Posterior vena cava (tissue), 2 donors: ENCODE measurements at regions not wholly inside any gene's neighbourhood (a gene's known extent, or its start where the extent isn't known, plus 50 kb on each side); places are given as distances from the start of the nearest gene placed in this dataset.
"Not testable (repeated sequence)": the region's sequence is repeated elsewhere in the genome, so short reads cannot be mapped to it uniquely, and the experiment has no call there.

Experiments
- DNase-seq: peaks from one replicate; pipeline ENCODE4 v3.0.0-alpha.2; 2020; ENCODE audit warnings: low spot score
- intact Hi-C, 2 donors: fragments of 100-400 bp; cut with DNase I; formaldehyde crosslinking; loops; one replicate each; pipeline versions ENCODE4 v1.14.1 to v1.14.2; 2022 to 2023
- donor health status: DM: yes; HTN: yes; CAD: no.
- donor health status: DM: yes; HTN: yes; CAD: no.

- no peak for DNase-seq
- intact Hi-C loops = no loop called here
Observed at GRCh38 chr5:99025298-99026045, 96.7 kb upstream of the CHD1 start.

GRCh38 chr5:99023330-99023729 lies 94.5 kb upstream of the CHD1 start:
- intact Hi-C loops = no loop called here
- no peak for DNase-seq

- intact Hi-C loops = no loop called here
- no peak for DNase-seq
Observed at GRCh38 chr5:99022250-99022649, 93.4 kb upstream of the CHD1 start.

- intact Hi-C loops = no loop called here
- DNase-seq = no peak
Observed at GRCh38 chr5:99020698-99021048, 91.9 kb upstream of the CHD1 start.

GRCh38 chr5:99019812-99020697 lies 91.2 kb upstream of the CHD1 start:
- intact Hi-C loops = loop anchor here in 1 of 2 donors (5.0 kb wide), 1 partner anchor 58 kb away; no protein-coding TSS in a partner anchor
- DNase-seq = no peak

- DNase-seq = no peak
- intact Hi-C loops = loop anchor here in 1 of 2 donors (5.0 kb wide), 1 partner anchor 57 kb away; no protein-coding TSS in a partner anchor
Observed at GRCh38 chr5:99019254-99019653, 90.4 kb upstream of the CHD1 start.

- DNase-seq = no peak
- intact Hi-C loops = no loop called here
Observed at GRCh38 chr5:99010294-99010693, 81.5 kb upstream of the CHD1 start.

GRCh38 chr5:99008009-99008408 lies 79.2 kb upstream of the CHD1 start:
- intact Hi-C loops = not testable (repeated sequence)

GRCh38 chr5:99005506-99005905 lies 76.7 kb upstream of the CHD1 start:
- intact Hi-C loops = no loop called here
- no peak for DNase-seq

More at GRCh38 chr5:99008009-99008408, 79.2 kb upstream of the CHD1 start:
- not testable (repeated sequence) for DNase-seq

GRCh38 chr5:99004960-99005359 lies 76.2 kb upstream of the CHD1 start:
- intact Hi-C loops = no loop called here
- no peak for DNase-seq

- no peak for DNase-seq
- intact Hi-C loops = no loop called here
Observed at GRCh38 chr5:99000876-99001275, 72.1 kb upstream of the CHD1 start.

- intact Hi-C loops = no loop called here
- DNase-seq = no peak
Observed at GRCh38 chr5:99000221-99000620, 71.4 kb upstream of the CHD1 start.

- intact Hi-C loops = no loop called here
- no peak for DNase-seq
Observed at GRCh38 chr5:98999631-99000030, 70.8 kb upstream of the CHD1 start.

- no peak for DNase-seq
- intact Hi-C loops = no loop called here
Observed at GRCh38 chr5:98997000-98997399, 68.2 kb upstream of the CHD1 start.

- DNase-seq = no peak
- intact Hi-C loops = no loop called here
Observed at GRCh38 chr5:98994611-98995010, 65.8 kb upstream of the CHD1 start.

GRCh38 chr5:98993512-98993911 lies 64.7 kb upstream of the CHD1 start:
- no peak for DNase-seq
- intact Hi-C loops = no loop called here

- no peak for DNase-seq
- intact Hi-C loops = no loop called here
Observed at GRCh38 chr5:98992552-98992951, 63.7 kb upstream of the CHD1 start.

GRCh38 chr5:98989727-98990126 lies 60.9 kb upstream of the CHD1 start:
- no peak for DNase-seq
- intact Hi-C loops = no loop called here

GRCh38 chr5:98986587-98986986 lies 57.8 kb upstream of the CHD1 start:
- intact Hi-C loops = no loop called here
- no peak for DNase-seq

GRCh38 chr5:98982880-98983279 lies 54.1 kb upstream of the CHD1 start:
- intact Hi-C loops = no loop called here
- no peak for DNase-seq
